ENCODE measurements at regions not wholly inside any gene's neighbourhood (a gene's known extent, or its start where the extent isn't known, plus 50 kb on each side); places are given as distances from the start of the nearest gene placed in this dataset.

- Histone ChIP-seq H3K27me3 (no peaks in the 10 kb centered on the region), H3K4me1 (no peaks in the 10 kb centered on the region), H3K27ac (no peak overlapping the region), H3K36me3 (no peaks in the 10 kb centered on the region), H3K4me3 (no peak overlapping the region), H3K9me3 (no peaks in the 10 kb centered on the region)
- no peak for TF ChIP-seq CTCF (IDR thresholded peaks at IDR 0.05)
- ATAC-seq (no peak), DNase-seq (no peak), FAIRE-seq (no peak)
- 29 to 50% methylated on average over 1 of the region's 1 CpG for WGBS, 2 donors
- intact Hi-C loops (cut with DNase I), result no loop called here
Measured at GRCh38 chr5:6011199-6011598, 367.1 kb downstream of the MED10 start.

- intact Hi-C loops (cut with DNase I), result no loop called here
- H3K27me3 ChIP-seq, result no peaks in the 10 kb centered on the region
- H3K9me3 ChIP-seq, result no peaks in the 10 kb centered on the region
- FAIRE-seq (no peak), DNase-seq (no peak), ATAC-seq (no peak)
- H3K36me3 ChIP-seq, result no peaks in the 10 kb centered on the region
- no peak overlapping the region for H3K27ac ChIP-seq
- WGBS, 2 donors, result 62 to 79% methylated on average over 9 of the region's 9 CpGs
- H3K4me1 ChIP-seq, result no peaks in the 10 kb centered on the region
- TF ChIP-seq CTCF (IDR thresholded peaks at IDR 0.05), result no peak
- no peak overlapping the region for H3K4me3 ChIP-seq
Measured at GRCh38 chr5:6006838-6007314, 371.5 kb downstream of the MED10 start.

- Histone ChIP-seq H3K9me3 (no peaks in the 10 kb centered on the region), H3K4me1 (no peaks in the 10 kb centered on the region), H3K27ac (no peak overlapping the region), H3K36me3 (no peaks in the 10 kb centered on the region), H3K4me3 (no peak overlapping the region), H3K27me3 (no peaks in the 10 kb centered on the region)
- no peak for DNase-seq
- TF ChIP-seq CTCF (IDR thresholded peaks at IDR 0.05), result no peak
- FAIRE-seq, result no peak
- ATAC-seq, result no peak
- intact Hi-C loops (cut with DNase I), result no loop called here
- WGBS, 2 donors, result 49 to 63% methylated on average over 11 of the region's 11 CpGs
Measured at GRCh38 chr5:6003040-6003825, 375.1 kb downstream of the MED10 start.

GRCh38 chr5:6000867-6001266, 377.5 kb downstream of the MED10 start:
- Histone ChIP-seq H3K36me3 (no peaks in the 10 kb centered on the region), H3K4me3 (no peak overlapping the region), H3K9me3 (no peaks in the 10 kb centered on the region), H3K27ac (no peak overlapping the region), H3K27me3 (no peaks in the 10 kb centered on the region), H3K4me1 (no peaks in the 10 kb centered on the region)
- ATAC-seq (no peak), FAIRE-seq (no peak), DNase-seq (no peak)
- no peak for TF ChIP-seq CTCF (IDR thresholded peaks at IDR 0.05)
- WGBS, 2 donors, result 24 to 29% methylated on average over 6 of the region's 6 CpGs
- intact Hi-C loops (cut with DNase I), result no loop called here

GRCh38 chr5:5995819-5996218, 382.5 kb downstream of the MED10 start:
- no peak for ATAC-seq
- no peak for DNase-seq
- no peak for TF ChIP-seq CTCF (IDR thresholded peaks at IDR 0.05)
- intact Hi-C loops (cut with DNase I), result no loop called here
- Histone ChIP-seq H3K4me1 (no peaks in the 10 kb centered on the region), H3K4me3 (no peak overlapping the region), H3K27me3 (no peaks in the 10 kb centered on the region), H3K36me3 (no peaks in the 10 kb centered on the region), H3K9me3 (no peaks in the 10 kb centered on the region), H3K27ac (no peak overlapping the region)
- no peak for FAIRE-seq
